PC-3 (cell line): ENCODE measurements at regions not wholly inside any gene's neighbourhood (a gene's known extent, or its start where the extent isn't known, plus 50 kb on each side); places are given as distances from the start of the nearest gene placed in this dataset.

Experiments
- ATAC-seq: fragments of 200-7000 bp; cut with Tn5 transposase; 2 replicates; pipeline ENCODE4 v1.9.1; 2020; ENCODE audit warnings: mild to moderate bottlenecking, moderate library complexity
- BruUV-seq: library from RNA; stranded (reverse); fragments of 400-500 nt; replicated peaks from 2 replicates; lab custom pipeline; 2021; lab: Mats Ljungman, UMichigan
- CTCF ChIA-PET: fragments of 300-600 bp; sonication (Branson Sonifier 250); formaldehyde crosslinking; loops from one replicate; lab custom pipeline; 2022; ENCODE audit warnings: antibody characterized with exemption; lab: Charles Lee
- POLR2A ChIA-PET: fragments of 300-600 bp; sonication (Branson Sonifier 250); formaldehyde crosslinking; loops from one replicate; lab custom pipeline; 2022; ENCODE audit warnings: antibody characterized with exemption; ENCODE audit not compliant: unreplicated experiment; lab: Charles Lee
- DNase-seq: peaks from one replicate; pipeline ENCODE4 v3.0.0-alpha.2; 2015
- H2AFZ ChIP-seq: fragments of 300-600 bp; sonication (generic); 2 replicates; pipeline ENCODE4 v1.6.0; 2016; ENCODE audit warnings: antibody characterized with exemption, low read length
- H3F3A ChIP-seq: fragments of 300-600 bp; sonication (generic); one replicate; pipeline ENCODE4 v1.6.0; 2017; ENCODE audit warnings: antibody characterized with exemption, low read length, control low read depth, mild to moderate bottlenecking; ENCODE audit not compliant: unreplicated experiment
- H3K27ac ChIP-seq: fragments of 300-600 bp; sonication (generic); 2 replicates; pipeline ENCODE4 v1.5.1; 2016; ENCODE audit warnings: mild to moderate bottlenecking, low read length
- H3K27me3 ChIP-seq: fragments of 300-600 bp; sonication (generic); 2 replicates; pipeline ENCODE4 v1.6.1; 2016; ENCODE audit warnings: low read length, mixed read lengths
- H3K36me3 ChIP-seq: fragments of 300-600 bp; sonication (generic); 2 replicates; pipeline ENCODE4 v1.6.1; 2016; ENCODE audit warnings: low read depth, mixed run types, low read length, mixed read lengths
- H3K4me1 ChIP-seq: fragments of 300-600 bp; sonication (generic); 2 replicates; pipeline ENCODE4 v1.5.1; 2016; ENCODE audit warnings: low read length; ENCODE audit not compliant: insufficient read depth
- H3K4me2 ChIP-seq: fragments of 300-600 bp; sonication (generic); 2 replicates; pipeline ENCODE4 v1.6.0; 2016; ENCODE audit warnings: low read length
- H3K4me3 ChIP-seq: fragments of 300-600 bp; sonication (generic); 2 replicates; pipeline ENCODE4 v1.5.1; 2016; ENCODE audit warnings: mild to moderate bottlenecking, low read length, mixed read lengths
- H3K79me2 ChIP-seq: fragments of 300-600 bp; sonication (generic); 2 replicates; pipeline ENCODE4 v1.6.1; 2017; ENCODE audit warnings: low read length, mixed read lengths
- H3K9ac ChIP-seq: fragments of 300-600 bp; sonication (generic); 2 replicates; pipeline ENCODE4 v1.6.0; 2016; ENCODE audit warnings: mild to moderate bottlenecking, low read length
- H3K9me2 ChIP-seq: fragments of 300-600 bp; sonication (generic); replicated peaks from 2 replicates; pipeline ENCODE4 v1.6.1; 2016; ENCODE audit warnings: mixed run types, low read length, mixed read lengths
- H3K9me3 ChIP-seq: fragments of 300-600 bp; sonication (generic); 2 replicates; pipeline ENCODE4 v1.6.1; 2016; ENCODE audit warnings: low read length, mixed read lengths
- H4K20me1 ChIP-seq: fragments of 300-600 bp; sonication (generic); 2 replicates; pipeline ENCODE4 v1.6.1; 2016; ENCODE audit warnings: low read length, mixed read lengths
- EZH2 ChIP-seq: fragments of 300-600 bp; sonication (generic); IDR thresholded peaks from one replicate; pipeline ENCODE4 v1.6.1; 2017; ENCODE audit warnings: antibody characterized with exemption, mild to moderate bottlenecking, low read length; ENCODE audit not compliant: unreplicated experiment
- EZH2phosphoT487 ChIP-seq: fragments of 300-600 bp; sonication (generic); IDR thresholded peaks from 2 replicates; pipeline ENCODE4 v1.6.1; 2018; ENCODE audit warnings: mild to moderate bottlenecking, antibody characterized with exemption, low read length, borderline replicate concordance
- intact Hi-C: fragments of 100-400 bp; cut with micrococcal nuclease; formaldehyde crosslinking; loops from 2 replicates; pipeline ENCODE4 v1.9.0; 2023
- TF ChIP-seq, protein P1 (sequence below): fragments of 300-600 bp; sonication (generic); conservative IDR thresholded peaks from 2 replicates; pipeline ENCODE4 v1.5.1; 2017; ENCODE audit warnings: antibody characterized with exemption, low read depth, mild to moderate bottlenecking, low read length

DNA sequence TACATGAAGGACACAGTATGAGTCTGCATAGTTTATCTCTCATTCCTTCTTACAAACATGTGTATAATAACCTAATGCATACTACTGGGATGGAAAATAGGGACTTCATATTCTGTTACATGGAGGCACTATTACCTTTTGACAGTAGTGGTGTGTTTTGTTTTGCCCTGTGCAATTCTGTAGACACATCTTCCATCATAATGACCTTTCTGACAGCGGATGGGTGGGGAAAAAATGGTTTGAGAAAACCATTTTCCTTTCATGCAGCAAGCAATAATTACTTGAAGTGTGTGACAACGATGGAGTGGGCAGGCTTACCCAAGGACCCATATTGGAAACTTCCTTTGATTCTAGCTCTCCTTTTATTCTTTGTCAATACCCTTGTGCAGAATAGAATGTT lies 153.6 kb upstream of the ONECUT1 start:
- no peak overlapping the region for H3K4me2 ChIP-seq
- BruUV-seq, result no TSS peak
- peaks cover 31% of the 10 kb centered on the region; the same call in 1 of the 2 replicates for H3K27me3 ChIP-seq
- no peaks in the 10 kb centered on the region for H4K20me1 ChIP-seq
- DNase-seq, result no peak
- CTCF ChIA-PET, result no interaction called here
- H3K27ac ChIP-seq, result no peak overlapping the region
- ATAC-seq, result no peak
- H3K9me2 ChIP-seq, result no peaks in the 10 kb centered on the region
- H3K4me1 ChIP-seq, result no peaks in the 10 kb centered on the region
- intact Hi-C loops, result no loop called here
- no peak overlapping the region for H3K4me3 ChIP-seq
- H3K9me3 ChIP-seq, result no peaks in the 10 kb centered on the region
- H2AFZ ChIP-seq, result no peak overlapping the region
- H3K9ac ChIP-seq, result no peak overlapping the region
- TF ChIP-seq EZH2 (no peak), EZH2phosphoT487 (no peak)
- TF ChIP-seq, protein P1, sequence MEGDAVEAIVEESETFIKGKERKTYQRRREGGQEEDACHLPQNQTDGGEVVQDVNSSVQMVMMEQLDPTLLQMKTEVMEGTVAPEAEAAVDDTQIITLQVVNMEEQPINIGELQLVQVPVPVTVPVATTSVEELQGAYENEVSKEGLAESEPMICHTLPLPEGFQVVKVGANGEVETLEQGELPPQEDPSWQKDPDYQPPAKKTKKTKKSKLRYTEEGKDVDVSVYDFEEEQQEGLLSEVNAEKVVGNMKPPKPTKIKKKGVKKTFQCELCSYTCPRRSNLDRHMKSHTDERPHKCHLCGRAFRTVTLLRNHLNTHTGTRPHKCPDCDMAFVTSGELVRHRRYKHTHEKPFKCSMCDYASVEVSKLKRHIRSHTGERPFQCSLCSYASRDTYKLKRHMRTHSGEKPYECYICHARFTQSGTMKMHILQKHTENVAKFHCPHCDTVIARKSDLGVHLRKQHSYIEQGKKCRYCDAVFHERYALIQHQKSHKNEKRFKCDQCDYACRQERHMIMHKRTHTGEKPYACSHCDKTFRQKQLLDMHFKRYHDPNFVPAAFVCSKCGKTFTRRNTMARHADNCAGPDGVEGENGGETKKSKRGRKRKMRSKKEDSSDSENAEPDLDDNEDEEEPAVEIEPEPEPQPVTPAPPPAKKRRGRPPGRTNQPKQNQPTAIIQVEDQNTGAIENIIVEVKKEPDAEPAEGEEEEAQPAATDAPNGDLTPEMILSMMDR, result no peak
- no peaks in the 10 kb centered on the region for H3F3A ChIP-seq
- POLR2A ChIA-PET, result no interaction called here
- no peaks in the 10 kb centered on the region for H3K79me2 ChIP-seq
- no peaks in the 10 kb centered on the region for H3K36me3 ChIP-seq

DNA sequence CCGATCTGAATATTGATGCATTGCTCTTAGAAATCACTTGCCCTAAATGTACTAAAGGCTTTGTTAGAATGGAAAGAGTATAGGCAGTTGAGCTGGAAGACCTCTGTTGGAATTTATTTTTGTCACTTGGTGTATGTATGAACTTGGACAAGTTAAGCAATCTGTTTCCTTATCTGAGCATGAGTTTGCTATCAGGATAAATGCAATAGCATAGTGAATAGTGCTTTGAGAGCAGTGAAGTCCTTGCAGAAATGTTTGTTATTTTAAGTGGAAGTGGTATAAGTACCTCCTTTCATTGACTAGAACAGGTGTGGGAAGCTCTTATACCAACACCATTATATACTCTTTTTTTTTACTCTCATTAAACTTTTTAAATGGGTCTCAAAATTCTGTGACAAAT lies 146.4 kb upstream of the ONECUT1 start:
- Histone ChIP-seq H3K4me3 (no peak overlapping the region), H3K9me3 (no peaks in the 10 kb centered on the region), H3K36me3 (no peaks in the 10 kb centered on the region), H2AFZ (no peak overlapping the region), H3K9me2 (no peaks in the 10 kb centered on the region), H3F3A (no peaks in the 10 kb centered on the region), H3K9ac (no peak overlapping the region), H3K4me1 (no peaks in the 10 kb centered on the region), H3K79me2 (no peaks in the 10 kb centered on the region), H3K27ac (no peak overlapping the region), H4K20me1 (no peaks in the 10 kb centered on the region), H3K4me2 (no peak overlapping the region), H3K27me3 (peaks cover 12% of the 10 kb centered on the region; the same call in 1 of the 2 replicates)
- TF ChIP-seq EZH2, result no peak
- no peak for TF ChIP-seq EZH2phosphoT487
- TF ChIP-seq, protein P1, result no peak
- BruUV-seq, result no TSS peak
- CTCF ChIA-PET, result no interaction called here
- POLR2A ChIA-PET, result no interaction called here
- DNase-seq (no peak), ATAC-seq (no peak)
- intact Hi-C loops, result no loop called here

DNA sequence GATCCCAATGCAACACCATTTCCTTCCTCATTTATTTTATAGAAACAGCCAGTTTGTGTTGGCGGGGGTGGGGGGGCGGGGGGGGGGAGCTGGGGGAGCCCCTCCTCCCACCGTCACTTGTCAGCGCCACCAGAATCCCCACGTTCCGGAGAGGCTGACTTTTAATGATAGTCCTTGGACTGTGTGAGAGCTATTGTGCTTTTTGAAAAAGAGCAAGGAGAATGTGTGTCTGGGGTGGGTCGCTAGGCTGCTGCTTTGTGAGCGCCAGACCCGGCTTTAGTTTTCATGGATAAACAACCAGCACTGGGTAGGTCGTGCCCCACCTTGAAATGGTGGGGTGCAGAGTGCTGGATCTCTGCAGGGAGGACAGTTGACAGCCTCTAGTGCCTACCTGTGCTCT lies 135.0 kb upstream of the ONECUT1 start:
- H3K36me3 ChIP-seq, result no peaks in the 10 kb centered on the region
- intact Hi-C loops, result no loop called here
- BruUV-seq, result no TSS peak
- H3K9me3 ChIP-seq, result no peaks in the 10 kb centered on the region
- H3K9me2 ChIP-seq, result no peaks in the 10 kb centered on the region
- POLR2A ChIA-PET, result no interaction called here
- H3K9ac ChIP-seq, result no peak overlapping the region
- no peak overlapping the region for H2AFZ ChIP-seq
- TF ChIP-seq, protein P1, result no peak
- TF ChIP-seq EZH2 (no peak), EZH2phosphoT487 (no peak)
- H3K4me1 ChIP-seq, result no peaks in the 10 kb centered on the region
- H3K4me2 ChIP-seq, result no peak overlapping the region
- H3K4me3 ChIP-seq, result no peak overlapping the region
- H3K27me3 ChIP-seq, result peaks cover 22% of the 10 kb centered on the region; the same call in 1 of the 2 replicates
- ATAC-seq (no peak), DNase-seq (no peak)
- no peak overlapping the region for H3K27ac ChIP-seq
- H4K20me1 ChIP-seq, result no peaks in the 10 kb centered on the region
- CTCF ChIA-PET, result no interaction called here
- H3F3A ChIP-seq, result no peaks in the 10 kb centered on the region
- H3K79me2 ChIP-seq, result no peaks in the 10 kb centered on the region
